Activated CD4-positive, CD25-positive, alpha-beta regulatory T cell treated with anti-CD3 and anti-CD28 coated beads, Interleukin-2, amount 50 U/mL, for 24 hours (primary cell): ENCODE measurements at regions not wholly inside any gene's neighbourhood (a gene's known extent, or its start where the extent isn't known, plus 50 kb on each side); places are given as distances from the start of the nearest gene placed in this dataset.
"Not testable (repeated sequence)": the region's sequence is repeated elsewhere in the genome, so short reads cannot be mapped to it uniquely, and the experiment has no call there.

ENCODE experiments used
- ATAC-seq, 2 donors: fragments of 150-1000 bp; cut with Tn5 transposase; one replicate each; pipeline ENCODE4 v1.10.0; 2021; ENCODE audit warnings: mild to moderate bottlenecking in 1 of 2, moderate library complexity in 1 of 2

GRCh38 chrX:123002844-123003243 is 181.2 kb upstream of the GRIA3 start:
- not testable (repeated sequence) for ATAC-seq

DNA sequence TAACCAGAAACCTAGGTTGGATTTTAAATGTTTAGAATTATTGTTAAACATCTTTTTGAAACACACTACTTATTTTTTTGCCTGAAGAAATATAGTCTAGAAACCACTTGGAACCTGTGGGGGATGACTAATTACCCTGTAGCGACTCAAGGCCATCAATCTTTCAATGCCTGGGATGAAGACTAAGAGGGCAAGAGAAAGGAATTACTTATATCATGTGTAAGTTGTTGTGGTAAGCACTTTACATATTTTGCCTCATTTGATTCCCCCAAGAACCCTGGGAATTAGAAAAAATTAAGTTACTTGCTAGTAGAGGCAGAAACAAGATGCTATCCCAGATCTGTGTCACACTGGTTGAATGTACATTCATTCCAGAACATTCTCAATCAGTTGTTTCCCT is 170.9 kb upstream of the GRIA3 start:
- no peak for ATAC-seq

GRCh38 chrX:123036401-123036800 is 147.7 kb upstream of the GRIA3 start:
- no peak for ATAC-seq

DNA sequence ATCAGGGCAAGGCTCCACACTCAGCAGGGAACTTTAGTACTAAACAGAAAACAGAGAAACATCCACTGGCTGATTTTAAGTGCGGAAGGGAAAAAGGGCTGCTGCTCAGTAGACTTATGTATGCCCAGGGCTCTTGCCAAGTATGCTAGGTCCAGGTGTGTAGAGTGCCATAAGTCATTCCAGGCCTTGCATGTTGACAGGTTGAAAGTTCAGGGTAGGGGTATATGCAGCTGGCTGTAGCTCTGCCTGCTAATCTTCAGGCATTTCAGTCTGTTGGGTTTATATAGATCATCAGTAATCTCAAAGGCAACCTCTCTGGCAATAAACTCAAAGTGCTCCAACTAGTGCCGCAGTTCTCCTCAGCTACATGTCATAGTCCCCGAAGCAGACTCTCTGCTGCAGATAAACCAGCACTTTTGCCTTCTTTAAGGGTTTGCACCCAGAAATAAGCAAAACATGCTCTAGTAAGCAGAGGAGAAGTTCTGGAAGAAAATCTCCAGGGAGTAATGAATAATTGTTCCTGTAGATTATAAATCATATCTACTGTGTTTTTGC is 134.9 kb upstream of the GRIA3 start:
- no peak for ATAC-seq

- no peak for ATAC-seq
These were observed 123.1 kb upstream of the GRIA3 start for GRCh38 chrX:123060986-123061385.

DNA sequence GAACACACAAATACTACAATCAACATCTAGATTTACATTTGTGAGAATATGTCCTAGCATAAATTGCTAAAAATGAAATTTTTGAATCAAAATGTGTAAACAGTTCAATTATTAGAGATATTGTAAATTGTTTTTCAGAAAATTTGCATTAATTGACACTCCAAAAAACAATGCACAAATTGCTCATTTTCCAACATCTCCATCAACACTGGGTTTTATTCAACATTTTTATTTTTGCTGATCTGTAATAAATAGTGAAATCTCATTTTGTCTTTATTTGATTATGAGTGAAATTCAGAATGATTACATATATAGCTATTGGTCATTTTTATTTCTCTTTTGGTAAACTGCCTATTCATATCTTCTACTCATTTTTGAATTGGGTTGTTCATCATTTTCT is 120.0 kb upstream of the GRIA3 start:
- ATAC-seq = no peak

GRCh38 chrX:123072686-123073385 is 111.2 kb upstream of the GRIA3 start:
- ATAC-seq = no peak

DNA sequence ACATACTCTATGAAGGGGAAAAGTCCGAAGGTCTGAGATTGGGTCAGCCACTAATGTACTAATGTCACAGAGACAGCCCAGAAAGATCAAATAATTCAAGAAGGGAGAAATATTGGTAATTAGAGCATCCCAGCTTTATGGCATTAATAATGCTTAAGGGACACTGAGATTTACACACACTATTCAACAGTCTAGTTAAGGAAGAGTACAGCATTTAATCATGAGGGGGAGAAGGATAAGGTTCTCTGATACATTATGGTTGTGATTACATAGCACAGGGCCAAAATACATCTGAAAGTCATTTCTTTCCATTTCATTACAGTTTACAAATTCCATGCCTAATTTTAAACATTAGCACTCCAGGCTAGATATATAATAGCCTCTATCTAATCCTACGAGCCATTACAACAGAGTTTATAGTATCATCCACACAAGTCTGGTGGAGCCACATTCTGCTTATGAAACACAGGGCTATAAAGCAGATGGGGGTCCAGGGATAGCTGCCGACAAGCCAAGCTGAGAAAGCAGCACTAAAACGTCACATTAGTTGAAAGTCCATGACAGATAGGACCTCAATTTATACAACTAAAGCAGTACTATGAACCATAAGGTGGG is 108.0 kb upstream of the GRIA3 start:
- ATAC-seq = no peak

DNA sequence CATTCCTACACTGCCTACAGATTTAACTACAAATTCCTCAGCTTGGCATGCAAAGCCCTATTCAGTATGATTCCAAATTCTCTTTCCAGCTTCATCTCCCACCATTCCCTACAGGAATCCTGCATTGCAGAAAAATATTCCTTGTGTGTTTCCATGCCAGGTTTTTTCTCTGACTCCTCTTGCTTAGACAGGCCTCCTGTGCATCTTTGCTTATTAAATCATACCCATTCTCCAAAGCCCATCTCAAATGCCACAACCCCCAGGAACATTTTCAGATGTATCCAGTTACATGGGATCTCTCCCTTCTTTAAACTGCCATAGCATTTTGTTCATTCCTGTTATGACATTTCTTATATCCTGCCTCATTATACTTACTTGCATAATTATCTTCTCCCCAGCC is 106.4 kb upstream of the GRIA3 start:
- ATAC-seq = no peak

GRCh38 chrX:123080065-123080464 is 104.0 kb upstream of the GRIA3 start:
- ATAC-seq = no peak

GRCh38 chrX:123081776-123082175 is 102.3 kb upstream of the GRIA3 start:
- no peak for ATAC-seq

GRCh38 chrX:123083924-123084323 is 100.2 kb upstream of the GRIA3 start:
- ATAC-seq = no peak

DNA sequence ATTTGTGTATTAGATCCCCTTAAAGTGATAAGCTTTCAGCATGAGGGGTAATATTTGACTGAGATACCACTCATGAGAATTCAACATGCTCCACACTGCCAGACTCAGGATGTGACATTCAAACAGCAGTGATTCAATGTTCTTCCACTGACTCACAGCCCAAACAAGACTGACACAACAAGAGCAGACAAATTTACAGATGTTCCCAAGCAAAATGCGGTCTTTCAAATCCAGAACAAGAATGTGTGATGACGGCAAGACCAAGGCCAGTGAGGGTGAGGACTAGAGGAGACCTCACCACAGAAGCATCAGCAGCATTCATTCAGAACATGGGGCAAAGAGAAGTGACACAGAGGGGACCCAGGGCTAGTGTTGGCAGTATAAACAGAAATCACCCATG is 99.3 kb upstream of the GRIA3 start:
- ATAC-seq = no peak

DNA sequence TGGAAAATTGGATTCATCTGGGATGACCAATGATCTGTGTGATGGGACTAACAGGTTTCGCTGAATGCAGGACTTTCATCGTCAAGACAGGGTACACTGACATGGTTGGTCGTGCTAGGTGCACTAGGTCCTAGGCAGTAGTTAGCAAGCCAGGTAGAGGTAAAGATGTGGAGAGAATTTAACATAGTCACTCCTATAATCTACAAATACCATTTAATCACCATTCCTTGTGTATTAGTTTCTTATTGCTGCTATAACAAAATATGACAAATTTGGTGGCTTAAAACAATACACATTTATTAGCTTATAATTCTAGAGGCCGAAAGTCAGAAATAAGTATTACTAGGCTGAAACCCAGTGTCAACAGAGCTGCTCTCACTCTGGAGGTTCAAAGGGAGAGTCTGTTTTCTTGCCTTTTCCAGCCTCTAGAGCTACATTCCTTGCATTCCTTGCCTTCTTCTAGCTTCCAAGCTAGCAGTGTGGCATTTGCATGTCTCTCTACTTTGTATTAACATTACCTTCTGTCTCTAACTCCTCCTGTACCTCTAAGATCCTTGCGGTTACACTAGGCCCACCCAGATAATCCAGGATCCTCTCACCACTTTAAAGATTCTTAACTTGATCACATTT is 98.7 kb upstream of the GRIA3 start:
- ATAC-seq = no peak

- no peak for ATAC-seq
These were observed 97.3 kb upstream of the GRIA3 start for GRCh38 chrX:123086768-123087167.

DNA sequence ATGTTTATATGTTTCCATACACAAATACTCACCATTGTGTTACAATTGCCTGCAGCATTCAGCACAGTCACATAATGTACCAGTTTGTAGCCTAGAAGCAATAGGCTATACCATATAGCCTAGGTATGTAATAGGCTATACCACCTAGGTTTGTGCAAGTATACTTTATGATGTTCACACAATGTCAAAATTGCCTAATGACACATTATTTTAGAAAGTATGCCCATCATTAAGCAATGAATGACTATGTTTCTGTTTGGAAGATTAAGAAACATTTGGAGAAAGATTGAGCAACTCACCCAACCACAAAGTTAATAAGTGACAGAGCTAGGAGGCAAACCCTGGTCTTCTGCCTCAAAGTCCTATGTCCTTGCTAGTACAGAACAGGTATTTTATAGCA is 96.8 kb upstream of the GRIA3 start:
- no peak for ATAC-seq

DNA sequence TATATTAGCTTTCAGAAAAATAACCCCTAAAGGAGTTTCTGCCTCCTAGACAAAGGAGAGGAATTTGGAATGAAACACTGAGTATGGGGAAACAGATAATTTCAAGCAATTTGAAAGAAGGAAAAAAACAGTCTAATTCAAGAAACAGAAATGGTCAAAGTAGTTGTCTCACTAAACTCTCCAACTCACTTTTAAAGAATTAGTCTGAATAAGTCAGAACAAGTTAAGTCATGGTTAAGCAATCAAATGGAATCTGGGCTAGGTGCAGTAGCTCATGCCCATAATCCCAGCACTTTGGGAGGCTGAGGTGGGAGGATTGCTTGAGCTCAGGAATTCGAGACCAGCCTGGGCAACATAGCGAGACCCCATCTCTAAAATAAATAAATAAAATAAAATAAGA is 95.7 kb upstream of the GRIA3 start:
- ATAC-seq = no peak

GRCh38 chrX:123088930-123089329 is 95.1 kb upstream of the GRIA3 start:
- no peak for ATAC-seq

DNA sequence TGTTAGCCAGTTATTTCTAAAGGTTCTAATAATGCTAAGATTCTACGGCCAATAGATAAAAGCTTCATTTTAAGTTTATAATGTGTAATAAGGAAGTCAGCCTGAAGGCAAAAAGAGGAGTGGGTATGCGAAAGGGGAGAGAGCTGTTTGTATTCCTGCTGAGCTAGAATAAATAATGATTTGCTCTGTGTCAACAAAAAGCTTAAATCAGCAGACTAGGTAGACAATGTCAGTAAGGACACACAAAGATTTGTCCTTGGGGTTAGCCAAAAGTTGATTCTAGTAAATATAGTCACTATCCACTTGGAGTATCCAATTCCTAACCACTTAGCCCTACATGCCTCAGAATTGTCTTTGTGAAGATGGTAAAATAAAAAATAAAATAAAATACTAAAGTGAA is 90.3 kb upstream of the GRIA3 start:
- ATAC-seq = no peak

- no peak for ATAC-seq
These were observed 75.3 kb upstream of the GRIA3 start for GRCh38 chrX:123108513-123109427.

GRCh38 chrX:123121241-123121640 is 62.8 kb upstream of the GRIA3 start:
- ATAC-seq = no peak

DNA sequence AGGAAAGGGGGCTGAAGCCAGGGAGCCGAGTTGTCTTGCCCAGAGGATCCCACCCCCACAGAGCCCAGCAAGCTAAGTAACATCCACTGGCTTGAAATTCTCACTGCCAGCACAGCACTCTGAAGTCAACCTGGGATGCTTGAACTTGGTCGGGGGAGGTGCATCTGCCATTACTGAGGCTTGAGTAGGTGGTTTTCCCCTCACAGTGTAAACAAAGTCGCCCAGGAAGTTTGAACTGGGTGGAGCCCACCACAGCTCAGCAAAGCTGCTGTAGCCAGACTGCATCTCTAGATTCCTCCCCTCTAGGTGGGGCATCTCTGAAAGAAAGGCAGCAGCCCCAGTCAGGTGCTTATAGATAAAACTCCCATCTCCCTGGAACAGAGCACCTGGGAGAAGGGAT is 54.3 kb upstream of the GRIA3 start:
- ATAC-seq = not testable (repeated sequence)
